GM12864 (cell line): ENCODE measurements at regions not wholly inside any gene's neighbourhood (a gene's known extent, or its start where the extent isn't known, plus 50 kb on each side); places are given as distances from the start of the nearest gene placed in this dataset.
"Not testable (repeated sequence)": the region's sequence is repeated elsewhere in the genome, so short reads cannot be mapped to it uniquely, and the experiment has no call there.

ENCODE experiments used
- DNase-seq: peaks from one replicate; pipeline ENCODE4 v3.0.0-alpha.2; 2011; ENCODE audit warnings: low read depth
- H3K4me3 ChIP-seq: 2 replicates; pipeline ENCODE4 v1.5.1; 2011; ENCODE audit warnings: mild to moderate bottlenecking, low read depth, low read length, control low read depth
- TF ChIP-seq, protein P1 (sequence below): IDR thresholded peaks from 2 replicates; pipeline ENCODE4 v1.5.1; 2011; ENCODE audit warnings: low read depth, mild to moderate bottlenecking, moderate library complexity, low read length, control low read depth, inconsistent platforms; ENCODE audit errors: missing control alignments

DNA sequence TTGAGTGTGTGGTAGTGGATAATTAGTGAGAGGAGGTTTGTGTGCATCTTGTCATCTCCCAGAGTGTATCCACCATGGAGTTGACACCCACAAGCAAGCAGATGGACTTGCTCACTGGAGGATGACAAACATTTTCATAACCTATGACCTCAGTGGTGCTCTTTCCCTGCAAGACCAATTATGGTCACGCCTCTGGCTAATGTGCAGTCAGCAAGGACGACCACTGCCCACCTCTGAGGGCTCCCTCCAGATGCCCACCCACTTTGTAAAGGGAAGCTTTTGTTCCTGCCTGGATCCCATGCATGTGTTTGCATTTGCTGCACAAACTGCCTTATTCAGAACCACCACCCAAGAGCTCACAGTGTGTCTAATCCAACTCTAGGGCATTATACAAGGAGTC lies 982.8 kb downstream of the TMEM121 start:
- no peak for DNase-seq
- no peak overlapping the region for H3K4me3 ChIP-seq
- TF ChIP-seq, protein P1, sequence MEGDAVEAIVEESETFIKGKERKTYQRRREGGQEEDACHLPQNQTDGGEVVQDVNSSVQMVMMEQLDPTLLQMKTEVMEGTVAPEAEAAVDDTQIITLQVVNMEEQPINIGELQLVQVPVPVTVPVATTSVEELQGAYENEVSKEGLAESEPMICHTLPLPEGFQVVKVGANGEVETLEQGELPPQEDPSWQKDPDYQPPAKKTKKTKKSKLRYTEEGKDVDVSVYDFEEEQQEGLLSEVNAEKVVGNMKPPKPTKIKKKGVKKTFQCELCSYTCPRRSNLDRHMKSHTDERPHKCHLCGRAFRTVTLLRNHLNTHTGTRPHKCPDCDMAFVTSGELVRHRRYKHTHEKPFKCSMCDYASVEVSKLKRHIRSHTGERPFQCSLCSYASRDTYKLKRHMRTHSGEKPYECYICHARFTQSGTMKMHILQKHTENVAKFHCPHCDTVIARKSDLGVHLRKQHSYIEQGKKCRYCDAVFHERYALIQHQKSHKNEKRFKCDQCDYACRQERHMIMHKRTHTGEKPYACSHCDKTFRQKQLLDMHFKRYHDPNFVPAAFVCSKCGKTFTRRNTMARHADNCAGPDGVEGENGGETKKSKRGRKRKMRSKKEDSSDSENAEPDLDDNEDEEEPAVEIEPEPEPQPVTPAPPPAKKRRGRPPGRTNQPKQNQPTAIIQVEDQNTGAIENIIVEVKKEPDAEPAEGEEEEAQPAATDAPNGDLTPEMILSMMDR = no peak

DNA sequence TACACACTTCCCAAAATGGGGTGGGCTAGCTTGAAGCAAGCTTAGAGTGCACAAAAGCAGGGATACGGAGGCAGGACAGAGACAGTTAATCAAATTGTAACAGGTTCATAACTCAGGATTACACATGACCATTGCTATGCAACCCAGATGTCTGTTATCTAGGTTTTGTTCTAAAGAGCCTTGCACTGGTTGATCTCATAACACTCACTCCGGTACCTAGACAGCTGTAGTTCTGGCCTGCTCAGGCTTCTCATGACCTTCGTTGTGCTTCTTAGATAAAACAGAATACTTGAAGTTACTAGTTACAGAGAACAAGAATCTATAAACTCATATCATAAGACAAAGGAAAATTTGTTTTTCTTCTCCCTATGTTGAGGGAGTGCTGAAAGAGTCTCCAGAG lies 983.4 kb downstream of the TMEM121 start:
- TF ChIP-seq, protein P1 = no peak
- no peak for DNase-seq
- no peak overlapping the region for H3K4me3 ChIP-seq

DNA sequence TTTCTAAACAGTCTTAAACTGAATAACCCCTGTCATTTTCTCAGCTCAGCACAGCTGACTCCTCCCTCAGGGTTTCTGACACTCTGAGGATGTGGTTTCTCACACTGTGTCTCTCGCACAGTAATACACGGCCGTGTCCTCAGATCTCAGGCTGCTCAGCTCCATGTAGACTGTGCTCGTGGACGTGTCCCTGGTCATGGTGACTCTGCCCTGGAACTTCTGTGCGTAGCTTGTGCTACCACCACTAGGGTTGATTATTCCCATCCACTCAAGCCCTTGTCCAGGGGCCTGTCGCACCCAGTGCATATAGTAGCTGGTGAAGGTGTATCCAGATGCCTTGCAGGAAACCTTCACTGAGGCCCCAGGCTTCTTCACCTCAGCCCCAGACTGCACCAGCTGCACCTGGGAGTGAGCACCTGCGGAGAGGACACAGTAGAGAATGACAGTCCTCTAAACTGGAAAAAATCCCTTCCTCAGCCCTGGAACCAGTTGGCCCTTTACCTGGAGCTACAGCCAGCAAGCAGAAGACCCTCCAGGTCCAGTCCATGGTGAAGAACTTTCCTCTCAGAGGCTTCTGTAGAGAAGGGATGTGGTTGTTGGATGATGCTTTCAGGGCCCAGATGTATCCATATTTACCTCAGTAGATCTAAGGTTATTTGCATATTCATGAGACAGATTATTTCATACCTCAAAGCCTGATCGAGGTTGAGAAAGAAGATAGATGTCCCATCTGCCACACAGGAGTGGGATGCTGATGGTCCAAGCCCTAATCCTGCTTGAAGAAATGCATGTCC lies 984.8 kb downstream of the TMEM121 start:
- TF ChIP-seq, protein P1 = no peak
- H3K4me3 ChIP-seq = no peak overlapping the region
- DNase-seq = no peak

DNA sequence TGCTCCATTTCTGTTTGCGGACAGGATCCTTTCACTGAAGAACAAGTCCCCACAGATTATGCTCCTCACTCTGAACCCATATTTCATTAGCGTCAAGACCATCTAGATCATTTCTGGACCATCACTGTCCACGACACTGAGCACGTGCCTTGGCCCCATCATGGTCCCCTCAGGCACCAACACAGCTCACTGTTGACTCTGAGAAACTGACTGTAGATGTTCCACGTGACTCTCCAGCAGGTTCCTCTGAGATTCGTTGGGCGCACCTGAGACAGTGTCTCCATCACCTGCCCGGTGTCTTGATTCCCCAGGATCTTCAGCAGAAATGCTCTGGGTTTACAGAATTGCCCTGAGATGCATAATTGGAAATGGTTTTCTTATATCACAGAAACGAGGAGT lies 985.4 kb downstream of the TMEM121 start:
- H3K4me3 ChIP-seq = no peak overlapping the region
- TF ChIP-seq, protein P1 = no peak
- no peak for DNase-seq

DNA sequence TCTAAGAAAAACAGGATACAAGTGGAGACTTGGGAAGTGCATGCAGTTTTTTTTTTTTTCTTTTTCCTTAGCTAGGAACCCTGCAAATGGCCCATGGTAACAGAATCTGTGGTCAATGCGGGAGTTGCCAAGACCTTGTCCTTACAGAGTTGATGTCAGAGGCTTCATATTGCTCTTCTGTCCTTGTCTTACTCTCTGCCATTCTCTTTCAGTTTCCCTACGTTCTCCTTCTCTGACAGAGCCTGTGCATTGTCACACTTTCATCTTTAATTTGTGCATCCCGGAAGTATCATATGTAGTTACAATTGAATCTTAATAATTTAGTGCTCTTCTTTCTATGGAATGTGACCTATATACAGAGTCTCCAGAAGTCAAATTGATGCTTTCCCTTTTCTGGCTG lies 986.9 kb downstream of the TMEM121 start:
- no peak overlapping the region for H3K4me3 ChIP-seq
- TF ChIP-seq, protein P1 = no peak
- no peak for DNase-seq

DNA sequence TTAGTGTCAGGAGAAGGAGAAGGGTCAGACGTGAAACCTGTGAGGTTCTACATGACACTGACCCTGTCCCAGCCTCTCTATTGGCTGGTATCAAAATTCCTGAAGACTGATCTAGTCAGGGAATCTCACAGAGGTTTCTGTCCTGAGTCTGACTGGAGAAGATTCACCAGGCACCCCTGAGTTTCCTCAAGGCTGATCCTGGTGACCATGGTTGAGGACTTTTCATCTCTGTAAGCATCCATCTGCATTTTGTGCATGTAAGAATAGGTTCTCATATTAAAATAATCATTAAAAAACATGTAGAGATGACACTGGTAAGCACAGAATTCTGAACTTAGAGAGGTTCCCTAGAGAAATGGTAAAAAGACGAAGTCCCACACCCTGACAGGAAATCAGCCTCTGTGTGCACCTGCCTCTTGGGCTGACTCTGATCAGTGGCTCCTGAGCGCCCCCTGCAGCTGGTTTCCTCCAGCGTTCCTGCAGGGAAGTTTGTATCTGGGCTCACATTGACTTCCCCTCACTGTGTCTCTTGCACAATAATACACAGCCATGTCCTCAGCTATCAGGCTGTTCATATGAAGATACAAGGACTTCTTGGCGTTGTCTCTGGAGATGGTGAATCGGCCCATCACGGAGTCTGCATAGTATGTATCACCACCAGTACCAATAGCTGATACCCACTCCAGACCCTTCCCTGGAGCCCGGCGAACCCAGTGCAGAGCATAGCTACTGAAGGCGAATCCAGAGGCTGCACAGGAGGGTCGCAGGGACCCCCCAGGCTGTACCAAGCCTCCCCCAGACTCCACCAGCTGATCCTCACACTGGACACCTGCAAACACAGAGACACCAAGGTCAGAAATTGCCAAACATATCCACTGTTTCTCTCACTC lies 991.9 kb downstream of the TMEM121 start:
- DNase-seq = peak; percentile 19
- no peak overlapping the region for H3K4me3 ChIP-seq
- TF ChIP-seq, protein P1 = peak; percentile 86

DNA sequence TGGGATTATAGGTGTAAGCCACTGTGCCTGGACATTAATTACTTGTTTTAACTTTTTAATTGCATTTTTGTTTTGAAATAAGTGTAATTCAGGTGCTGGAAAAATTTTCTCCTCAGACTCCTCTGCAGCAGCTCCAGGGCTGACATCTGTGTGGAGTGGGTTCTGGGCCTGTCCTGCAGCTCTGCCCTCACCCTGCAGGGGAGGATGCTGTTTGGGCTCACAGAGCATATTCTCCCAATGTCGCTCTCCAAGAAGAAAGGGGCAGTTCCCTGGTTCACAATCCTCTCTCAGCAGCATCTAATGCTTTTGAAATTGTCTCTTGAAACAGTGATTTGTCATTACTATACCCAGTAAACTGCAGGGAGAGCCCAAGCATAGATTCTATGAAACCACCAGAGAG lies 995.7 kb downstream of the TMEM121 start:
- DNase-seq, H3K4me3 ChIP-seq: not testable (repeated sequence)
